SU-DHL-6 (cell line): ENCODE measurements at regions not wholly inside any gene's neighbourhood (a gene's known extent, or its start where the extent isn't known, plus 50 kb on each side); places are given as distances from the start of the nearest gene placed in this dataset.

Experiments used
- H2AFZ ChIP-seq: fragments of 200-600 bp; sonication (generic); 2 replicates; pipeline ENCODE4 v1.6.1; 2014; ENCODE audit warnings: low read depth, mild to moderate bottlenecking, moderate library complexity, mixed read lengths, antibody characterized with exemption, low read length; ENCODE audit not compliant: severe bottlenecking
- H3F3A ChIP-seq: fragments of 200-600 bp; shearing (Covaris generic); 2 replicates; pipeline ENCODE4 v1.6.0; 2016; ENCODE audit warnings: antibody characterized with exemption, mild to moderate bottlenecking; ENCODE audit not compliant: insufficient read depth
- H3K27ac ChIP-seq: fragments of 200-600 bp; sonication (generic); 2 replicates; pipeline ENCODE4 v1.5.1; 2016; ENCODE audit warnings: low read depth, mild to moderate bottlenecking, low read length, moderate library complexity, mixed read lengths
- H3K27me3 ChIP-seq: fragments of 200-600 bp; sonication (generic), shearing (Covaris generic); 2 replicates; pipeline ENCODE4 v1.6.0; 2014; ENCODE audit warnings: mild to moderate bottlenecking, low read length
- H3K36me3 ChIP-seq: fragments of 200-600 bp; sonication (generic); 2 replicates; pipeline ENCODE4 v1.6.1; 2014; ENCODE audit warnings: mild to moderate bottlenecking, low read length, mixed read lengths
- H3K4me2 ChIP-seq: fragments of 300-600, 200-600 bp; shearing (Covaris generic), sonication (generic); 2 replicates; pipeline ENCODE4 v1.6.0; 2014; ENCODE audit warnings: low read length, low read depth, mild to moderate bottlenecking; ENCODE audit not compliant: poor library complexity, severe bottlenecking
- H3K4me3 ChIP-seq: fragments of 200-600 bp; sonication (generic); 2 replicates; pipeline ENCODE4 v1.5.1; 2014; ENCODE audit warnings: antibody characterized with exemption, low read length, mild to moderate bottlenecking, mixed read lengths; ENCODE audit not compliant: insufficient read depth, poor library complexity, severe bottlenecking
- H3K79me2 ChIP-seq: fragments of 200-600 bp; sonication (generic); 2 replicates; pipeline ENCODE4 v1.6.1; 2014; ENCODE audit warnings: mild to moderate bottlenecking, low read length, moderate library complexity; ENCODE audit not compliant: insufficient read depth
- H3K9ac ChIP-seq: fragments of 200-600 bp; sonication (generic); 2 replicates; pipeline ENCODE4 v1.7.0; 2014; ENCODE audit warnings: mild to moderate bottlenecking, low read length
- H3K9me2 ChIP-seq: fragments of 200-600 bp; sonication (generic); replicated peaks from 2 replicates; pipeline ENCODE4 v1.6.1; 2014; ENCODE audit warnings: low read length; ENCODE audit not compliant: insufficient read depth
- H3K9me3 ChIP-seq: fragments of 200-600 bp; sonication (generic); 2 replicates; pipeline ENCODE4 v1.6.1; 2014; ENCODE audit warnings: low read length, mixed read lengths; ENCODE audit not compliant: insufficient read depth
- H4K20me1 ChIP-seq: fragments of 200-600 bp; sonication (generic); 2 replicates; pipeline ENCODE4 v1.6.1; 2014; ENCODE audit warnings: low read depth, mild to moderate bottlenecking, antibody characterized with exemption, low read length, moderate library complexity, mixed read lengths
- EZH2phosphoT487 ChIP-seq: fragments of 200-600 bp; sonication (generic), shearing (Covaris generic); conservative IDR thresholded peaks from 2 replicates; pipeline ENCODE4 v1.6.1; 2018; ENCODE audit warnings: mild to moderate bottlenecking, antibody characterized with exemption, low read length, moderate library complexity, mixed read lengths
- TF ChIP-seq, protein P1 (sequence below): fragments of 200-600 bp; sonication (generic); IDR thresholded peaks from one replicate; pipeline ENCODE4 v1.5.1; 2017; ENCODE audit warnings: antibody characterized with exemption, mild to moderate bottlenecking, low read length, moderate library complexity; ENCODE audit not compliant: insufficient read depth, poor library complexity, severe bottlenecking

- no peak overlapping the region for H3K27ac ChIP-seq
Observed at GRCh38 chr5:147073098-147073497, 161.7 kb upstream of the STK32A start.

DNA sequence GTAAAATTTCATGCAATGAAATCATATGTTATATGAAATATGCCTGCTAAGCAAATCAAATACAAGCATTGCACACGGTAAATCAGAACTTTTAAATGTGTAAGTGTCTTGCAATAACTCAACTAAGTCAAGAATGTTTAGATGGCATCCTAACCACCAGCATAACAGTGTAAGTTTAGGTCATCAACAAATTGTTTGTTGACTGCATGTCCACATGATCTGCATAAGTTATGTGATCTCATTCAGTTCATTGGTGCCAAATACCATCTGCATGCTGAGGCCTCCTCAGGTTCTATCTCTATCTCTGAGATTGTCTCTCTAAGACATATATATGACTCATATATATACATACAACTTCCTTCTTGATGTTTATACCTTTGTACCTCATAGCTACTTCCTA, 159.6 kb upstream of the STK32A start:
- H3K9ac ChIP-seq: no peak overlapping the region
- no peak for TF ChIP-seq EZH2phosphoT487
- TF ChIP-seq, protein P1, sequence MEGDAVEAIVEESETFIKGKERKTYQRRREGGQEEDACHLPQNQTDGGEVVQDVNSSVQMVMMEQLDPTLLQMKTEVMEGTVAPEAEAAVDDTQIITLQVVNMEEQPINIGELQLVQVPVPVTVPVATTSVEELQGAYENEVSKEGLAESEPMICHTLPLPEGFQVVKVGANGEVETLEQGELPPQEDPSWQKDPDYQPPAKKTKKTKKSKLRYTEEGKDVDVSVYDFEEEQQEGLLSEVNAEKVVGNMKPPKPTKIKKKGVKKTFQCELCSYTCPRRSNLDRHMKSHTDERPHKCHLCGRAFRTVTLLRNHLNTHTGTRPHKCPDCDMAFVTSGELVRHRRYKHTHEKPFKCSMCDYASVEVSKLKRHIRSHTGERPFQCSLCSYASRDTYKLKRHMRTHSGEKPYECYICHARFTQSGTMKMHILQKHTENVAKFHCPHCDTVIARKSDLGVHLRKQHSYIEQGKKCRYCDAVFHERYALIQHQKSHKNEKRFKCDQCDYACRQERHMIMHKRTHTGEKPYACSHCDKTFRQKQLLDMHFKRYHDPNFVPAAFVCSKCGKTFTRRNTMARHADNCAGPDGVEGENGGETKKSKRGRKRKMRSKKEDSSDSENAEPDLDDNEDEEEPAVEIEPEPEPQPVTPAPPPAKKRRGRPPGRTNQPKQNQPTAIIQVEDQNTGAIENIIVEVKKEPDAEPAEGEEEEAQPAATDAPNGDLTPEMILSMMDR: no peak
- H3F3A ChIP-seq: no peaks in the 10 kb centered on the region
- H2AFZ ChIP-seq: no peak overlapping the region
- no peak overlapping the region for H3K27ac ChIP-seq
- H3K9me2 ChIP-seq: no peaks in the 10 kb centered on the region
- peaks cover 5% of the 10 kb centered on the region; the same call in 1 of the 2 replicates for H3K27me3 ChIP-seq
- no peaks in the 10 kb centered on the region for H3K9me3 ChIP-seq
- H3K36me3 ChIP-seq: no peaks in the 10 kb centered on the region
- no peak overlapping the region for H3K4me2 ChIP-seq
- no peaks in the 10 kb centered on the region for H3K79me2 ChIP-seq
- no peaks in the 10 kb centered on the region for H4K20me1 ChIP-seq
- H3K4me3 ChIP-seq: no peak overlapping the region

More at GRCh38 chr5:147073098-147073497, 161.7 kb upstream of the STK32A start:
- H3K9ac ChIP-seq: no peak overlapping the region
- no peaks in the 10 kb centered on the region for H3K36me3 ChIP-seq
- H2AFZ ChIP-seq: no peak overlapping the region
- no peak overlapping the region for H3K4me2 ChIP-seq
- no peaks in the 10 kb centered on the region for H3K9me3 ChIP-seq
- H4K20me1 ChIP-seq: no peaks in the 10 kb centered on the region
- H3K79me2 ChIP-seq: no peaks in the 10 kb centered on the region
- H3K27me3 ChIP-seq: peaks cover 5% of the 10 kb centered on the region; the same call in 1 of the 2 replicates
- TF ChIP-seq, protein P1: no peak
- no peak for TF ChIP-seq EZH2phosphoT487
- no peaks in the 10 kb centered on the region for H3F3A ChIP-seq
- no peak overlapping the region for H3K4me3 ChIP-seq
- H3K9me2 ChIP-seq: no peaks in the 10 kb centered on the region

DNA sequence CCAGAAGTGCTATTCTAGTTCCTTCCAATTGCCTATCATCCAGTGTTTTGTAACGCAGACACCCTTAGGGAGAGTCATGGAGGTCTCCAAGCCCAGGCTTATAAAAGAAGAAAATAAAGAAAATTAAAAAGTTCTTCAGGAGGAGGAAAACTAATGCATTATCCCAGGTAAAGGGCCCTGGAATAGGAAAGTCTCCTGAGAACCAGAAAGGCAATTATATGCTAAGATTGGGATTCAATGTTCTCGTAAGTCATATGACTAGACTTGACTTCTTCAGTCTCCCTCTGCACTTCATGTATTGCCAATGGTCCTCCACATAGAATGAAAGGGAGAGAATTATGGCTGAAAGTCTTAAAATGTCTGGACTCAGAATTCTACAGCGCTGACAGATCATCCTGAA, 154.4 kb upstream of the STK32A start:
- Histone ChIP-seq H4K20me1 (no peaks in the 10 kb centered on the region), H3K27ac (no peak overlapping the region), H3K79me2 (no peaks in the 10 kb centered on the region), H3K4me3 (no peak overlapping the region), H2AFZ (no peak overlapping the region), H3K27me3 (no peaks in the 10 kb centered on the region), H3K9ac (no peak overlapping the region), H3K9me2 (no peaks in the 10 kb centered on the region), H3K36me3 (no peaks in the 10 kb centered on the region), H3K4me2 (no peak overlapping the region), H3F3A (no peaks in the 10 kb centered on the region), H3K9me3 (no peaks in the 10 kb centered on the region)
- TF ChIP-seq EZH2phosphoT487: no peak
- TF ChIP-seq, protein P1: no peak

GRCh38 chr5:147081311-147081764, 153.5 kb upstream of the STK32A start:
- Histone ChIP-seq H3K79me2 (no peaks in the 10 kb centered on the region), H3K27me3 (no peaks in the 10 kb centered on the region), H3F3A (no peaks in the 10 kb centered on the region), H3K36me3 (no peaks in the 10 kb centered on the region), H3K4me3 (no peak overlapping the region), H4K20me1 (no peaks in the 10 kb centered on the region), H3K9me2 (no peaks in the 10 kb centered on the region), H3K9ac (no peak overlapping the region), H3K4me2 (no peak overlapping the region), H3K9me3 (no peaks in the 10 kb centered on the region), H2AFZ (no peak overlapping the region), H3K27ac (no peak overlapping the region)
- no peak for TF ChIP-seq EZH2phosphoT487
- TF ChIP-seq, protein P1: no peak
